H7 (cell line): ENCODE measurements at regions not wholly inside any gene's neighbourhood (a gene's known extent, or its start where the extent isn't known, plus 50 kb on each side); places are given as distances from the start of the nearest gene placed in this dataset.

ENCODE experiments used
- DNase-seq: peaks from one replicate; pipeline ENCODE4 v3.0.0; 2012
- H3K27me3 ChIP-seq: 2 replicates; pipeline ENCODE4 v1.6.0; 2011; ENCODE audit warnings: mild to moderate bottlenecking, low read length; ENCODE audit not compliant: control insufficient read depth, insufficient read depth
- H3K36me3 ChIP-seq: replicated peaks from 2 replicates; pipeline ENCODE4 v1.5.1; 2011; ENCODE audit warnings: low read length; ENCODE audit not compliant: control insufficient read depth, insufficient read depth
- H3K4me3 ChIP-seq: 2 replicates; pipeline ENCODE4 v1.5.1; 2011; ENCODE audit warnings: low read depth, mild to moderate bottlenecking, control low read depth, low read length, moderate library complexity; ENCODE audit not compliant: insufficient read depth

- Histone ChIP-seq H3K4me3 (no peak overlapping the region), H3K27me3 (no peaks in the 10 kb centered on the region), H3K36me3 (no peaks in the 10 kb centered on the region)
- no peak for DNase-seq
These were observed 156.3 kb downstream of the SLITRK5 start for GRCh38 chr13:87827479-87827878.

GRCh38 chr13:87837522-87837921 lies 166.4 kb downstream of the SLITRK5 start:
- DNase-seq = no peak
- Histone ChIP-seq H3K4me3 (no peak overlapping the region), H3K27me3 (no peaks in the 10 kb centered on the region), H3K36me3 (no peaks in the 10 kb centered on the region)

- Histone ChIP-seq H3K4me3 (no peak overlapping the region), H3K27me3 (no peaks in the 10 kb centered on the region), H3K36me3 (no peaks in the 10 kb centered on the region)
- DNase-seq = peak; percentile 2
These were observed 166.8 kb downstream of the SLITRK5 start for GRCh38 chr13:87837946-87838345.

GRCh38 chr13:87851410-87851809 lies 180.2 kb downstream of the SLITRK5 start:
- H3K4me3 ChIP-seq = no peak overlapping the region
- no peaks in the 10 kb centered on the region for H3K36me3 ChIP-seq
- no peak for DNase-seq
- H3K27me3 ChIP-seq = no peaks in the 10 kb centered on the region

- no peak for DNase-seq
- Histone ChIP-seq H3K36me3 (no peaks in the 10 kb centered on the region), H3K4me3 (no peak overlapping the region)
These were observed 184.4 kb downstream of the SLITRK5 start for GRCh38 chr13:87855553-87855952.

GRCh38 chr13:87859261-87859660 lies 188.1 kb downstream of the SLITRK5 start:
- DNase-seq = no peak
- Histone ChIP-seq H3K36me3 (no peaks in the 10 kb centered on the region), H3K4me3 (no peak overlapping the region), H3K27me3 (no peaks in the 10 kb centered on the region)

More at GRCh38 chr13:87855553-87855952, 184.4 kb downstream of the SLITRK5 start:
- H3K27me3 ChIP-seq = no peaks in the 10 kb centered on the region

GRCh38 chr13:87867426-87867825 lies 196.3 kb downstream of the SLITRK5 start:
- DNase-seq = no peak
- Histone ChIP-seq H3K36me3 (no peaks in the 10 kb centered on the region), H3K27me3 (no peaks in the 10 kb centered on the region), H3K4me3 (no peak overlapping the region)

- Histone ChIP-seq H3K27me3 (no peaks in the 10 kb centered on the region), H3K36me3 (no peaks in the 10 kb centered on the region), H3K4me3 (no peak overlapping the region)
- no peak for DNase-seq
These were observed 197.6 kb downstream of the SLITRK5 start for GRCh38 chr13:87868731-87869130.

- H3K36me3 ChIP-seq = no peaks in the 10 kb centered on the region
- no peak overlapping the region for H3K4me3 ChIP-seq
- no peaks in the 10 kb centered on the region for H3K27me3 ChIP-seq
- no peak for DNase-seq
These were observed 201.6 kb downstream of the SLITRK5 start for GRCh38 chr13:87872813-87873212.

GRCh38 chr13:87877477-87877876 lies 206.3 kb downstream of the SLITRK5 start:
- no peak for DNase-seq
- Histone ChIP-seq H3K36me3 (no peaks in the 10 kb centered on the region), H3K27me3 (no peaks in the 10 kb centered on the region), H3K4me3 (no peak overlapping the region)

GRCh38 chr13:87878706-87879105 lies 207.5 kb downstream of the SLITRK5 start:
- no peak for DNase-seq
- H3K27me3 ChIP-seq = no peaks in the 10 kb centered on the region
- H3K36me3 ChIP-seq = no peaks in the 10 kb centered on the region
- H3K4me3 ChIP-seq = no peak overlapping the region

GRCh38 chr13:87884884-87885283 lies 213.7 kb downstream of the SLITRK5 start:
- peak; percentile 4 for DNase-seq
- no peak overlapping the region for H3K4me3 ChIP-seq
- H3K27me3 ChIP-seq = no peaks in the 10 kb centered on the region
- H3K36me3 ChIP-seq = no peaks in the 10 kb centered on the region

- Histone ChIP-seq H3K36me3 (no peaks in the 10 kb centered on the region), H3K27me3 (no peaks in the 10 kb centered on the region), H3K4me3 (no peak overlapping the region)
- DNase-seq = no peak
These were observed 216.4 kb downstream of the SLITRK5 start for GRCh38 chr13:87887459-87888123.

GRCh38 chr13:87889254-87889653 lies 218.1 kb downstream of the SLITRK5 start:
- Histone ChIP-seq H3K36me3 (no peaks in the 10 kb centered on the region), H3K4me3 (no peak overlapping the region), H3K27me3 (no peaks in the 10 kb centered on the region)
- DNase-seq = no peak

- Histone ChIP-seq H3K36me3 (no peaks in the 10 kb centered on the region), H3K4me3 (no peak overlapping the region), H3K27me3 (no peaks in the 10 kb centered on the region)
- no peak for DNase-seq
These were observed 222.0 kb downstream of the SLITRK5 start for GRCh38 chr13:87893186-87893585.

- Histone ChIP-seq H3K4me3 (no peak overlapping the region), H3K27me3 (no peaks in the 10 kb centered on the region), H3K36me3 (no peaks in the 10 kb centered on the region)
- no peak for DNase-seq
These were observed 222.9 kb downstream of the SLITRK5 start for GRCh38 chr13:87894059-87894458.
